Endothelial cell of umbilical vein (primary cell): ENCODE measurements at regions not wholly inside any gene's neighbourhood (a gene's known extent, or its start where the extent isn't known, plus 50 kb on each side); places are given as distances from the start of the nearest gene placed in this dataset.

Experiments
- BruUV-seq: library from RNA; stranded (reverse); fragments of 400-500 nt; replicated peaks from 2 replicates; lab custom pipeline; 2021; lab: Mats Ljungman, UMichigan
- CTCF ChIA-PET: fragments of 300-600, 350-600 bp; sonication (Branson Sonifier 250); formaldehyde crosslinking; loops from one replicate; lab custom pipeline; 2021; ENCODE audit warnings: antibody characterized with exemption, inconsistent platforms; lab: Charles Lee
- POLR2A ChIA-PET: fragments of 300-600, 350-600 bp; sonication (Branson Sonifier 250); formaldehyde crosslinking; loops from one replicate; lab custom pipeline; 2021; ENCODE audit warnings: antibody characterized with exemption, inconsistent platforms; lab: Charles Lee
- DNase-seq: peaks from one replicate; pipeline ENCODE4 v3.0.0-alpha.2; 2011; ENCODE audit warnings: low read depth, low spot score
- FAIRE-seq: peaks from 2 replicates; lab custom pipeline; 2011; peaks lifted over from hg19 to GRCh38; lab: Jason Lieb, UNC
- H2AFZ ChIP-seq: 2 replicates; pipeline ENCODE4 v1.6.0; 2012; ENCODE audit warnings: low read depth, low read length, control low read depth, inconsistent platforms
- H3K27ac ChIP-seq: 2 replicates; pipeline ENCODE4 v1.5.1; 2011; ENCODE audit warnings: low read depth, mild to moderate bottlenecking, control low read depth, low read length, moderate library complexity; ENCODE audit not compliant: insufficient read depth
- H3K27me3 ChIP-seq, 2 experiments: 2 replicates each; pipeline versions ENCODE4 v1.6.0 to v1.6.1; 2011; ENCODE audit warnings: low read length in 2 of 2, mixed read lengths in 1 of 2; ENCODE audit not compliant: control insufficient read depth in 2 of 2, insufficient read depth in 2 of 2
- H3K36me3 ChIP-seq, 2 experiments: 2 replicates in 1 of 2; 3 replicates in 1 of 2; pipeline ENCODE4 v1.5.1; 2011; ENCODE audit warnings: low read length in 2 of 2, mild to moderate bottlenecking in 1 of 2, moderate library complexity in 1 of 2; ENCODE audit not compliant: control insufficient read depth in 2 of 2, insufficient read depth in 2 of 2; ENCODE audit errors: extremely low read depth in 1 of 2
- H3K4me1 ChIP-seq: 3 replicates; pipeline ENCODE4 v1.5.1; 2011; ENCODE audit warnings: mild to moderate bottlenecking, low read length; ENCODE audit not compliant: control insufficient read depth, insufficient read depth; ENCODE audit errors: extremely low read depth
- H3K4me2 ChIP-seq: 2 replicates; pipeline ENCODE4 v1.6.1; 2011; ENCODE audit warnings: low read length, control low read depth, mixed read lengths; ENCODE audit not compliant: insufficient read depth
- H3K4me3 ChIP-seq, 3 experiments: fragments of 200-600 bp in 1 of 3; sonication (generic), shearing (Covaris generic) in 1 of 3; replicated peaks in 1 of 3; 2 replicates each; pipeline ENCODE4 v1.5.1; 2011 to 2016; ENCODE audit warnings: control low read depth in 3 of 3, low read length in 3 of 3, mild to moderate bottlenecking in 2 of 3, inconsistent platforms in 1 of 3, low read depth in 1 of 3, moderate library complexity in 1 of 3; ENCODE audit not compliant: insufficient read depth in 1 of 3
- H3K79me2 ChIP-seq: 2 replicates; pipeline ENCODE4 v1.6.0; 2012; ENCODE audit warnings: low read length, inconsistent platforms; ENCODE audit not compliant: control insufficient read depth, insufficient read depth
- H3K9ac ChIP-seq: replicated peaks from 2 replicates; pipeline ENCODE3; 2011; ENCODE audit warnings: low read length, control low read depth; ENCODE audit not compliant: insufficient read depth; ENCODE audit errors: extremely low read depth
- H3K9me1 ChIP-seq: replicated peaks from 3 replicates; pipeline ENCODE4 v1.6.0; 2011; ENCODE audit warnings: mild to moderate bottlenecking, low read length; ENCODE audit not compliant: control insufficient read depth, insufficient read depth; ENCODE audit errors: extremely low read depth
- H3K9me3 ChIP-seq: replicated peaks from 2 replicates; pipeline ENCODE4 v1.5.1; 2012; ENCODE audit warnings: low read length, inconsistent platforms; ENCODE audit not compliant: control insufficient read depth, insufficient read depth
- H4K20me1 ChIP-seq: replicated peaks from 2 replicates; pipeline ENCODE3; 2011; ENCODE audit warnings: mild to moderate bottlenecking, low read length; ENCODE audit not compliant: control insufficient read depth, insufficient read depth; ENCODE audit errors: extremely low read depth
- CTCF ChIP-seq, 2 donors: IDR thresholded peaks; 1 replicate in 1 of 2; 2 replicates in 1 of 2; pipeline ENCODE4 v1.5.1; 2011; ENCODE audit warnings: low read length in 2 of 2, mild to moderate bottlenecking in 2 of 2, moderate library complexity in 2 of 2, control low read depth in 1 of 2, inconsistent platforms in 1 of 2, low read depth in 1 of 2; ENCODE audit not compliant: insufficient read depth in 1 of 2; ENCODE audit errors: extremely low read depth in 1 of 2
- EZH2 ChIP-seq: IDR thresholded peaks from 2 replicates; pipeline ENCODE4 v1.6.1; 2012; ENCODE audit warnings: borderline replicate concordance, low read depth, mild to moderate bottlenecking, moderate library complexity, low read length, inconsistent platforms; ENCODE audit not compliant: severe bottlenecking
- FOS ChIP-seq: IDR thresholded peaks from 2 replicates; pipeline ENCODE4 v1.6.1; 2011; ENCODE audit warnings: mild to moderate bottlenecking, low read length, moderate library complexity, borderline replicate concordance; ENCODE audit not compliant: insufficient read depth
- GATA2 ChIP-seq: IDR thresholded peaks from 2 replicates; pipeline ENCODE4 v1.7.0; 2011; ENCODE audit warnings: low read depth, mild to moderate bottlenecking, moderate library complexity, mixed read lengths, low read length; ENCODE audit not compliant: insufficient read length, insufficient read depth
- JUN ChIP-seq: IDR thresholded peaks from 2 replicates; pipeline ENCODE4 v1.6.1; 2011; ENCODE audit warnings: borderline replicate concordance, low read depth; ENCODE audit not compliant: insufficient read length, insufficient read depth
- MAX ChIP-seq: IDR thresholded peaks from 2 replicates; pipeline ENCODE4 v1.6.1; 2011; ENCODE audit not compliant: insufficient read depth, insufficient read length
- MYC ChIP-seq: IDR thresholded peaks from one replicate; pipeline ENCODE4 v1.6.1; 2011; ENCODE audit warnings: mild to moderate bottlenecking, low read depth, low read length
- POLR2A ChIP-seq: IDR thresholded peaks from 2 replicates; pipeline ENCODE4 v1.6.1; 2012; ENCODE audit warnings: low read depth, mild to moderate bottlenecking, control low read depth, low read length
- POLR2AphosphoS5 ChIP-seq: IDR thresholded peaks from 2 replicates; pipeline ENCODE4 v1.6.1; 2012; ENCODE audit warnings: low read depth, mild to moderate bottlenecking, control low read depth, low read length, moderate library complexity; ENCODE audit not compliant: insufficient read depth
- dilution Hi-C: fragments of 300-500 bp; cut with MboI; formaldehyde crosslinking; loops from one replicate; pipeline ENCODE4 v1.15.0; 2019; ENCODE audit warnings: low sequenced_read_pairs; ENCODE audit not compliant: extremely low pct_ligation_motif_present
- intact Hi-C: fragments of 100-400 bp; cut with micrococcal nuclease; formaldehyde crosslinking; loops from one replicate; pipeline ENCODE4 v1.10.0; 2022

- Histone ChIP-seq H2AFZ (no peak overlapping the region), H3K4me2 (no peak overlapping the region), H3K9ac (no peak overlapping the region), H3K27ac (no peak overlapping the region), H3K4me1 (no peaks in the 10 kb centered on the region), H3K36me3 (no peaks in the 10 kb centered on the region), H3K4me3 (no peak overlapping the region), H4K20me1 (no peaks in the 10 kb centered on the region), H3K9me3 (no peaks in the 10 kb centered on the region), H3K9me1 (no peaks in the 10 kb centered on the region), H3K79me2 (no peaks in the 10 kb centered on the region), H3K27me3 (no peaks in the 10 kb centered on the region)
- FAIRE-seq (no peak), DNase-seq (no peak)
- POLR2A ChIA-PET = no interaction called here
- TF ChIP-seq JUN = no peak
- TF ChIP-seq FOS = no peak
- no peak for TF ChIP-seq CTCF (IDR thresholded peaks at IDR 0.05; ENCODE audit: extremely low read depth in 1 of 2, insufficient read depth in 1 of 2, low read depth in 1 of 2, low read length in 2 of 2)
- no peak for TF ChIP-seq POLR2AphosphoS5
- TF ChIP-seq EZH2 = no peak
- no peak for TF ChIP-seq GATA2
- TF ChIP-seq MYC = no peak
- TF ChIP-seq MAX = no peak
- no peak for TF ChIP-seq POLR2A
- intact Hi-C loops (no loop called here), dilution Hi-C loops (no loop called here)
- CTCF ChIA-PET = interaction anchor here (1.6 kb wide), 1 partner anchor 14 kb away, joined by 4 read pairs; no protein-coding TSS in a partner anchor
- BruUV-seq = no TSS peak
Observed at GRCh38 chr14:104345621-104346462, 207.5 kb downstream of the KIF26A start.
